22Rv1 (cell line): ENCODE measurements at regions not wholly inside any gene's neighbourhood (a gene's known extent, or its start where the extent isn't known, plus 50 kb on each side); places are given as distances from the start of the nearest gene placed in this dataset.

Experiments
- H3K27ac ChIP-seq: fragments of 450-650 bp; 2 replicates; pipeline ENCODE4 v1.5.1; 2017
- ZFX ChIP-seq: fragments of 450-650 bp; IDR thresholded peaks from 2 replicates; pipeline ENCODE4 v1.6.1; 2017; ENCODE audit warnings: antibody characterized with exemption, borderline replicate concordance
- TF ChIP-seq, protein P1 (sequence below): fragments of 450-650 bp; IDR thresholded peaks from 2 replicates; pipeline ENCODE4 v1.5.1; 2017; ENCODE audit warnings: mild to moderate bottlenecking

DNA sequence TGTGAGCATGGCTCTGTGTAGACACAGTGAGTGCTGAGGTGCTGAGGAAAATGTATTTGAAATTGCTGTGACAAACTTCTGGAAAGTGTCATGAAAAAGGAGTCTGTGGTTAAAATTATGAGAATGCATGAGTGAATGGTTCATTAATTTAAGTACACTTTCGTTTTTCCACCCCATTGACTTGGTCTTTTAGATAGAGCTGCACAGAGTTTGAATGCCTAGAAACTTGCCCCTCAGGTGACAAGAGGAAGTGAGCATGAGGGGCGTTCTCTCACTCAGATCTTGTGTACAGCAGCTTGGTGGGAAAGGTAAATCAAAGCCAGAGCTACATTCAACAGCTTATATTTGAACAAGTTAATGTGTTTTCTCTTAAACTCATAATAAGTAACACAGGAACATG, 296.8 kb downstream of the WDR72 start:
- TF ChIP-seq, protein P1, sequence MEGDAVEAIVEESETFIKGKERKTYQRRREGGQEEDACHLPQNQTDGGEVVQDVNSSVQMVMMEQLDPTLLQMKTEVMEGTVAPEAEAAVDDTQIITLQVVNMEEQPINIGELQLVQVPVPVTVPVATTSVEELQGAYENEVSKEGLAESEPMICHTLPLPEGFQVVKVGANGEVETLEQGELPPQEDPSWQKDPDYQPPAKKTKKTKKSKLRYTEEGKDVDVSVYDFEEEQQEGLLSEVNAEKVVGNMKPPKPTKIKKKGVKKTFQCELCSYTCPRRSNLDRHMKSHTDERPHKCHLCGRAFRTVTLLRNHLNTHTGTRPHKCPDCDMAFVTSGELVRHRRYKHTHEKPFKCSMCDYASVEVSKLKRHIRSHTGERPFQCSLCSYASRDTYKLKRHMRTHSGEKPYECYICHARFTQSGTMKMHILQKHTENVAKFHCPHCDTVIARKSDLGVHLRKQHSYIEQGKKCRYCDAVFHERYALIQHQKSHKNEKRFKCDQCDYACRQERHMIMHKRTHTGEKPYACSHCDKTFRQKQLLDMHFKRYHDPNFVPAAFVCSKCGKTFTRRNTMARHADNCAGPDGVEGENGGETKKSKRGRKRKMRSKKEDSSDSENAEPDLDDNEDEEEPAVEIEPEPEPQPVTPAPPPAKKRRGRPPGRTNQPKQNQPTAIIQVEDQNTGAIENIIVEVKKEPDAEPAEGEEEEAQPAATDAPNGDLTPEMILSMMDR: no peak
- TF ChIP-seq ZFX: no peak
- H3K27ac ChIP-seq: no peak overlapping the region

- TF ChIP-seq, protein P1: no peak
- no peak for TF ChIP-seq ZFX
- H3K27ac ChIP-seq: no peak overlapping the region
Observed at GRCh38 chr15:53461677-53462076, 297.8 kb downstream of the WDR72 start.

GRCh38 chr15:53458736-53459135, 300.7 kb downstream of the WDR72 start:
- TF ChIP-seq, protein P1: no peak
- TF ChIP-seq ZFX: no peak
- H3K27ac ChIP-seq: no peak overlapping the region

DNA sequence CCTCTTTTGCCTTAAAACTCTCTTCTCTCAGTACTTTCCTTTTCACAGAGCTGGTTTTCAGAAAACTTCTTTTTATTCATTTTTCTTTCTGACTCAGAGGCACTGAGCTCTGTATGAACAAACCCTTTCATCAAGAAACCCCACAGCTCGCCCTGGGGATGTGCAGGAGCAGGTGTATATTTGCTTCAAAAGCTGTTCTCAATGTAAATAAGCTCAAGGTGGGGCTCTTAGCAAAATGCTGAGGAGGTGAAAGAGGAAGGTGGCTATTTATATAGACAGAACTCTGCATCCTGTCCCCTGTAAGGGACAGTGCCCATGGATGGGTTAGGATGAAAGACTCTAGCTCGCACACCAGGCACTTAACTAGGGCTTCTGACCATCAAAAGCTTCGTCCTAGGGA, 302.0 kb downstream of the WDR72 start:
- no peak overlapping the region for H3K27ac ChIP-seq
- TF ChIP-seq, protein P1: no peak
- TF ChIP-seq ZFX: no peak

GRCh38 chr15:53454843-53455721, 304.4 kb downstream of the WDR72 start:
- TF ChIP-seq, protein P1: no peak
- no peak for TF ChIP-seq ZFX

DNA sequence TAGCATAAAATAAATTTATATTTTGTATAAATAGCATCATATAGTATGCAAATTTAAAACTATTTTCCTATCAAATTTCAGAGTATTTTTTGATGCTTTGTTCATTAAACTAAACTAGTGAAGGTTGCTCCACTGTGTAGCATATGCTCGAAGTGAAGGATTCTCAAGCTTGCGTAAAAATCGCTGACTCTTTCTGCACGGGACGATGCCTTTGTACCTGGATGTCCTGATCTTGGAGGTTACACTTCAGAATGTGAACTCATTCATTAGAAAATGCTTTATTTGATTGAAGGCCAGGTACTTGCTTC, 305.0 kb downstream of the WDR72 start:
- no peak overlapping the region for H3K27ac ChIP-seq
- TF ChIP-seq, protein P1: no peak
- TF ChIP-seq ZFX: no peak

More at GRCh38 chr15:53454843-53455721, 304.4 kb downstream of the WDR72 start:
- H3K27ac ChIP-seq: no peak overlapping the region

- no peak overlapping the region for H3K27ac ChIP-seq
- TF ChIP-seq, protein P1: no peak
- TF ChIP-seq ZFX: no peak
Observed at GRCh38 chr15:53453253-53454105, 306.0 kb downstream of the WDR72 start.
